H9 (cell line): ENCODE measurements at regions not wholly inside any gene's neighbourhood (a gene's known extent, or its start where the extent isn't known, plus 50 kb on each side); places are given as distances from the start of the nearest gene placed in this dataset.

Source experiments
- DNase-seq: peaks from one replicate; pipeline ENCODE4 v3.0.0-alpha.2; 2017
- H2AFZ ChIP-seq: one replicate; pipeline ENCODE4 v1.6.1; 2013; ENCODE audit warnings: mild to moderate bottlenecking, low read length, control low read depth, moderate library complexity
- H2AK5ac ChIP-seq: 2 replicates; pipeline ENCODE4 v1.6.1; 2013; ENCODE audit warnings: low read length, control low read depth, mixed read lengths; ENCODE audit not compliant: insufficient read length
- H2BK120ac ChIP-seq: one replicate; pipeline ENCODE4 v1.6.1; 2013; ENCODE audit warnings: low read depth, mild to moderate bottlenecking, low read length, control low read depth, inconsistent platforms; ENCODE audit not compliant: poor library complexity, severe bottlenecking
- H2BK12ac ChIP-seq: 2 replicates; pipeline ENCODE4 v1.6.1; 2013; ENCODE audit warnings: low read length, control low read depth, mixed read lengths, low read depth; ENCODE audit not compliant: insufficient read length
- H2BK15ac ChIP-seq: 2 replicates; pipeline ENCODE4 v1.6.1; 2013; ENCODE audit warnings: low read depth, low read length, control low read depth
- H2BK20ac ChIP-seq: one replicate; pipeline ENCODE4 v1.6.1; 2013; ENCODE audit warnings: low read depth, mild to moderate bottlenecking, low read length, control low read depth, inconsistent platforms; ENCODE audit not compliant: poor library complexity, severe bottlenecking
- H2BK5ac ChIP-seq: 2 replicates; pipeline ENCODE4 v1.6.1; 2013; ENCODE audit warnings: low read length, control low read depth, mixed read lengths; ENCODE audit not compliant: insufficient read length
- H3K14ac ChIP-seq: 2 replicates; pipeline ENCODE4 v1.6.1; 2013; ENCODE audit warnings: low read length, control low read depth; ENCODE audit not compliant: insufficient read depth
- H3K18ac ChIP-seq: 2 replicates; pipeline ENCODE4 v1.6.1; 2013; ENCODE audit warnings: low read depth, mild to moderate bottlenecking, mixed read lengths, low read length, control low read depth; ENCODE audit not compliant: insufficient read length
- H3K23ac ChIP-seq: 2 replicates; pipeline ENCODE4 v1.6.1; 2013; ENCODE audit warnings: low read length, control low read depth, mixed read lengths, low read depth; ENCODE audit not compliant: insufficient read length
- H3K23me2 ChIP-seq: 2 replicates; pipeline ENCODE4 v1.6.1; 2013; ENCODE audit warnings: low read depth, mild to moderate bottlenecking, mixed read lengths, low read length, control low read depth; ENCODE audit not compliant: insufficient read length, poor library complexity, severe bottlenecking
- H3K27ac ChIP-seq: 2 replicates; pipeline ENCODE4 v1.5.1; 2013; ENCODE audit warnings: low read length, control low read depth, mixed read lengths, low read depth; ENCODE audit not compliant: insufficient read length
- H3K27me3 ChIP-seq: 2 replicates; pipeline ENCODE4 v1.6.1; 2013; ENCODE audit warnings: low read length, control low read depth, inconsistent platforms; ENCODE audit not compliant: insufficient read depth
- H3K4ac ChIP-seq: 2 replicates; pipeline ENCODE4 v1.6.1; 2013; ENCODE audit warnings: low read depth, mild to moderate bottlenecking, control low read depth, inconsistent platforms, low read length, moderate library complexity
- H3K4me1 ChIP-seq: 2 replicates; pipeline ENCODE4 v1.6.1; 2013; ENCODE audit warnings: low read length, control low read depth, inconsistent platforms; ENCODE audit not compliant: insufficient read depth
- H3K4me2 ChIP-seq: 2 replicates; pipeline ENCODE4 v1.6.1; 2013; ENCODE audit warnings: low read length, control low read depth, mixed read lengths; ENCODE audit not compliant: insufficient read length, insufficient read depth
- H3K56ac ChIP-seq: 2 replicates; pipeline ENCODE4 v1.6.1; 2013; ENCODE audit warnings: low read depth, mild to moderate bottlenecking, mixed read lengths, low read length, control low read depth; ENCODE audit not compliant: insufficient read length
- H3K79me1 ChIP-seq: 2 replicates; pipeline ENCODE4 v1.6.1; 2013; ENCODE audit warnings: low read depth, mild to moderate bottlenecking, moderate library complexity, low read length, control low read depth, inconsistent platforms; ENCODE audit not compliant: insufficient read depth, poor library complexity, severe bottlenecking
- H3K79me2 ChIP-seq: 2 replicates; pipeline ENCODE4 v1.6.1; 2013; ENCODE audit warnings: low read length, control low read depth, inconsistent platforms; ENCODE audit not compliant: insufficient read depth
- H3K9ac ChIP-seq: 2 replicates; pipeline ENCODE4 v1.6.1; 2013; ENCODE audit warnings: low read length, control low read depth, mixed read lengths; ENCODE audit not compliant: insufficient read length; ENCODE audit errors: extremely low read depth
- H3K9me3 ChIP-seq: one replicate; pipeline ENCODE4 v1.6.1; 2013; ENCODE audit warnings: low read depth, low read length, inconsistent platforms; ENCODE audit not compliant: control insufficient read depth
- H3T11ph ChIP-seq: one replicate; pipeline ENCODE4 v1.6.1; 2013; ENCODE audit warnings: mild to moderate bottlenecking, low read length, control low read depth, inconsistent platforms
- H4K20me1 ChIP-seq: one replicate; pipeline ENCODE4 v1.6.1; 2013; ENCODE audit not compliant: control insufficient read depth, insufficient read length, insufficient read depth
- H4K5ac ChIP-seq: 2 replicates; pipeline ENCODE4 v1.6.1; 2013; ENCODE audit warnings: low read depth, mild to moderate bottlenecking, mixed read lengths, low read length, control low read depth; ENCODE audit not compliant: insufficient read length
- H4K8ac ChIP-seq: replicated peaks from 2 replicates; pipeline ENCODE4 v1.6.1; 2013; ENCODE audit warnings: low read length, control low read depth, mixed read lengths, low read depth; ENCODE audit not compliant: insufficient read length
- H4K91ac ChIP-seq: 2 replicates; pipeline ENCODE4 v1.6.1; 2013; ENCODE audit warnings: low read depth, mild to moderate bottlenecking, moderate library complexity, mixed read lengths, low read length, control low read depth; ENCODE audit not compliant: insufficient read length
- H3K27ac Mint-ChIP-seq, 3 experiments: 2 replicates in 2 of 3; 3 replicates in 1 of 3; pipeline ENCODE4 v1.8.0; 2020 to 2021; ENCODE audit warnings: mixed read lengths in 3 of 3, mild to moderate bottlenecking in 1 of 3, moderate library complexity in 1 of 3
- H3K27me3 Mint-ChIP-seq: 2 replicates; pipeline ENCODE4 v1.8.0; 2021; ENCODE audit warnings: low read depth, mild to moderate bottlenecking, moderate library complexity, mixed read lengths
- H3K36me3 Mint-ChIP-seq, 3 experiments: 2 replicates in 2 of 3; 3 replicates in 1 of 3; pipeline ENCODE4 v1.8.0; 2020 to 2021; ENCODE audit warnings: low read depth in 3 of 3, mixed read lengths in 3 of 3; ENCODE audit not compliant: insufficient read depth in 1 of 3
- H3K4me1 Mint-ChIP-seq, 2 experiments: 2 replicates each; pipeline ENCODE4 v1.8.0; 2020; ENCODE audit warnings: mixed read lengths in 2 of 2
- H3K4me3 Mint-ChIP-seq, 2 experiments: 2 replicates in 1 of 2; 3 replicates in 1 of 2; pipeline ENCODE4 v1.8.0; 2020 to 2021; ENCODE audit warnings: mild to moderate bottlenecking in 2 of 2, mixed read lengths in 2 of 2, moderate library complexity in 1 of 2
- H3K9me3 Mint-ChIP-seq, 2 experiments: 2 replicates in 1 of 2; 3 replicates in 1 of 2; pipeline ENCODE4 v1.8.0; 2020; ENCODE audit warnings: mild to moderate bottlenecking in 2 of 2, mixed read lengths in 2 of 2, moderate library complexity in 1 of 2
- WGBS: extraction: QIAGEN DNeasy Blood & Tissue Kit; methylation state at CpG from one replicate; pipeline ENCODE4 v1.1.7; 2013; ENCODE audit warnings: missing lambda C conversion rate, low lambda C conversion rate, mixed read lengths; ENCODE audit not compliant: insufficient read length; ENCODE audit errors: extremely low coverage; 5-methylcytosine and 5-hydroxymethylcytosine counted together
- TF ChIP-seq, protein P1 (sequence below): fragments of 200-600 bp; sonication (generic); conservative IDR thresholded peaks from 3 replicates; pipeline ENCODE4 v1.8.0; 2021; ENCODE audit warnings: antibody characterized with exemption, mild to moderate bottlenecking

DNA sequence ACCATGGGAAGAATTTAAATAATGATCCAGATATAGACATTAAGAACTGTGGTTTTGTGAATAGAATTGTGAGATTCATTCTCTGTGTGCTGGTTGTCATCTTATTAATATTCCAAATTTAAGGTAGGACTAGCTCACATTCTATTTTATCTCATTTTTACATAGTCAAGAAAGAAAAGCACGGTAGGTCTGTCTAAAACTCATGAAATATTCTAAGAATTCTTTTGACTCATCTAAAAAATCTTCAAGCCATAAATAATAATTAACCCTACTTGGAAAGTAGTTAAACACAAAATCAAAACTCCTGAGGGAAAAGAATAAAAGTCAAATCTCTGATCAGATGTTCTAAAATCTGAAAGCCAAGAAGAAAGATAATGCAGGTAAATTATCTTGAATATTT is 388.8 kb upstream of the CHAC2 start:
- WGBS = no CpG with 5 or more reads among the region's 1 CpG
- H4K91ac ChIP-seq = no peak overlapping the region
- no peak overlapping the region for H2BK15ac ChIP-seq
- peaks cover 2 to 5% of the 10 kb centered on the region in 2 experiments; a peak in 2 of 5 replicates for H3K9me3 Mint-ChIP-seq
- H3K27ac Mint-ChIP-seq = no peak overlapping the region
- no peak overlapping the region for H2AK5ac ChIP-seq
- H3K4me3 Mint-ChIP-seq = no peak overlapping the region
- no peak overlapping the region for H2BK5ac ChIP-seq
- H2BK12ac ChIP-seq = no peak overlapping the region
- H3K23ac ChIP-seq = no peak overlapping the region
- no peak for DNase-seq
- H3K9me3 ChIP-seq = no peaks in the 10 kb centered on the region
- H3K9ac ChIP-seq = no peak overlapping the region
- no peak overlapping the region for H2BK120ac ChIP-seq
- no peak overlapping the region for H3K4ac ChIP-seq
- H3K18ac ChIP-seq = no peak overlapping the region
- H3K4me1 Mint-ChIP-seq = no peaks in the 10 kb centered on the region
- no peak overlapping the region for H3K56ac ChIP-seq
- no peak overlapping the region for H3K14ac ChIP-seq
- H3K4me2 ChIP-seq = no peak overlapping the region
- peaks cover 0 to 4% (median 0%) of the 10 kb centered on the region in 3 experiments; a peak in 1 of 7 replicates for H3K36me3 Mint-ChIP-seq
- no peaks in the 10 kb centered on the region for H3K27me3 Mint-ChIP-seq
- H3K4me1 ChIP-seq = no peaks in the 10 kb centered on the region
- H4K5ac ChIP-seq = no peak overlapping the region
- H3K27me3 ChIP-seq = no peaks in the 10 kb centered on the region
- H3K27ac ChIP-seq = no peak overlapping the region
- H3T11ph ChIP-seq = no peak overlapping the region
- no peak overlapping the region for H2BK20ac ChIP-seq
- H3K79me2 ChIP-seq = no peaks in the 10 kb centered on the region
- no peaks in the 10 kb centered on the region for H4K20me1 ChIP-seq
- no peak overlapping the region for H4K8ac ChIP-seq
- no peaks in the 10 kb centered on the region for H3K23me2 ChIP-seq
- TF ChIP-seq, protein P1, sequence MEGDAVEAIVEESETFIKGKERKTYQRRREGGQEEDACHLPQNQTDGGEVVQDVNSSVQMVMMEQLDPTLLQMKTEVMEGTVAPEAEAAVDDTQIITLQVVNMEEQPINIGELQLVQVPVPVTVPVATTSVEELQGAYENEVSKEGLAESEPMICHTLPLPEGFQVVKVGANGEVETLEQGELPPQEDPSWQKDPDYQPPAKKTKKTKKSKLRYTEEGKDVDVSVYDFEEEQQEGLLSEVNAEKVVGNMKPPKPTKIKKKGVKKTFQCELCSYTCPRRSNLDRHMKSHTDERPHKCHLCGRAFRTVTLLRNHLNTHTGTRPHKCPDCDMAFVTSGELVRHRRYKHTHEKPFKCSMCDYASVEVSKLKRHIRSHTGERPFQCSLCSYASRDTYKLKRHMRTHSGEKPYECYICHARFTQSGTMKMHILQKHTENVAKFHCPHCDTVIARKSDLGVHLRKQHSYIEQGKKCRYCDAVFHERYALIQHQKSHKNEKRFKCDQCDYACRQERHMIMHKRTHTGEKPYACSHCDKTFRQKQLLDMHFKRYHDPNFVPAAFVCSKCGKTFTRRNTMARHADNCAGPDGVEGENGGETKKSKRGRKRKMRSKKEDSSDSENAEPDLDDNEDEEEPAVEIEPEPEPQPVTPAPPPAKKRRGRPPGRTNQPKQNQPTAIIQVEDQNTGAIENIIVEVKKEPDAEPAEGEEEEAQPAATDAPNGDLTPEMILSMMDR = no peak
- no peak overlapping the region for H2AFZ ChIP-seq
- H3K79me1 ChIP-seq = no peaks in the 10 kb centered on the region
